Amniotic epithelial cell (primary cell): ENCODE measurements at regions not wholly inside any gene's neighbourhood (a gene's known extent, or its start where the extent isn't known, plus 50 kb on each side); places are given as distances from the start of the nearest gene placed in this dataset.

Experiments
- DNase-seq: peaks from one replicate; pipeline ENCODE4 v3.0.0-alpha.2; 2010; ENCODE audit warnings: low read depth

DNA sequence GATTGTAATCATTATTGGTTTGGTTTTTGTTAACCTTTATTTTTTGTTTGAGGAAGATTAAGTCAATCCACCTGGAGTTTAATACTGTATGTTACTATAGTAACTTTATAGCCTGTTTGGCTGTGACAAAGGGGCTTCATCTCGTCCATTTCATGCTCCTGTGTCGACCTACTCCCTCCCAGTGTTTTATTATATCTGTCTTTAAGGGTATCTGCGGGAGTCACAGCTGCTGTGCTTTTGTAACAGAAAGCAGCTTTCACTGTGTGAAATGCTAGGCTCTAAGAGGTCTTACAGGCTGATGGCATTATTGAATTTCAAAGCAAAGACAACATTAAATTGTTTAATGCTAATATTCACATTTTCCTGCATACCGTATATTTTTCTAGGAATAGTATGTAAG lies 698.0 kb upstream of the POU3F2 start:
- no peak for DNase-seq

DNA sequence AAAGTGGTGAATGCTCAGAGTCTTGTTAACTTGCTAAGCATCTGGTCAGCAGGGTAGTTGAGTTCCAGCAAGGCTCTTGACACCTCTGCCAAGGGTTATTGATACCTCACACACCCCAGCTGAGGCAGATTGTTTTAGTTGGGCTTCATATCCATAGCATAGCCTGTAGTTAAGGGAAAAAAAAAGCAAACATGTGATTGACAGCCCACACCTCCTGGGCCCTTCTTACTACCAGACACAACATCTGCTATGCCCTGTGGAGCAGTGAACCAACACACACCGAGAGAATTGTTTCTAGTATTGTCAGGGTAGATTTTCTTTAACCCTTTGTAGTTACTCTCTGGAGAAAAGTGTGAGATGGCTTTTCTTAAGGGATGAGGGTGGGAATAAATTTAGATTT lies 697.0 kb upstream of the POU3F2 start:
- DNase-seq: no peak

DNA sequence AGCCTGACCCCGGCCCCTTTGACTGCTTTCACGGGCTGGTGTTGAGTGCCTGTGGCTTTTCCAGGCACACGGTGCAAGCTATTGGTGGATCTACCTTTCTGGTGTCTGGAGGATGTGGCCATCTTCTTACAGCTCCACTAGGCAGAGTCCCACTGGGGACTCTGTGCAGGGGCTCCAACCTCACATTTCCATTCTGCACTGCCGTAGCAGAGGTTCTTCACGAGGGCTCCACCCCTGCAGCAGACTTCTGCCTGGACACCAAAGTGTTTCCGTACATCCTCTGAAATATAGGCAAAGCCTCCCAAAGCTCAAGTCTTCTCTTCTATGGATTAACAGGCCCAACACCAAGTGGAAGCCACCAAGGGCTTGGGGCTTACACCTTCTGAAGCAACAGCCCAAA lies 691.5 kb upstream of the POU3F2 start:
- DNase-seq: no peak

GRCh38 chr6:98146656-98147055 lies 687.7 kb upstream of the POU3F2 start:
- no peak for DNase-seq

GRCh38 chr6:98156580-98156979 lies 677.8 kb upstream of the POU3F2 start:
- no peak for DNase-seq

DNA sequence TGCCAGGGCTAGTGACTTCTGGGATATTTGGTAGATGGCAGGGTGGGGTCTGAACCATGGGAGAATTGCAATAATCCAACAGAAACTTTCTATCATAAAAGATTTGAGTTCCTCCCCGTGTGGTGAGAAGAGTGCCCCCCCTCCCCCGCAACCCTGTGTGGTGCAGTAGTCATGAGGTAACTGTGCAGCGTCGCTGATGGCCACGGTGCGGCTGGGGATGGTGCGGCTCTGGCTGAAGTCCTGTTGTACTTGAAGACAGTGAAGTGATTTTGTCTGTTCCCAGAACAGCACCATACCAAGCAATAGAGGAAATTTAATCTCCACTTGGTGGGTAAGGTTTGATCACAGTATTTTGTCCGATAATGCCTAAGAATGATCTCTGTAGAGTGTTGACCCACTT lies 654.8 kb upstream of the POU3F2 start:
- DNase-seq: no peak

GRCh38 chr6:98200084-98200483 lies 634.3 kb upstream of the POU3F2 start:
- DNase-seq: no peak

GRCh38 chr6:98203170-98203806 lies 631.1 kb upstream of the POU3F2 start:
- no peak for DNase-seq

DNA sequence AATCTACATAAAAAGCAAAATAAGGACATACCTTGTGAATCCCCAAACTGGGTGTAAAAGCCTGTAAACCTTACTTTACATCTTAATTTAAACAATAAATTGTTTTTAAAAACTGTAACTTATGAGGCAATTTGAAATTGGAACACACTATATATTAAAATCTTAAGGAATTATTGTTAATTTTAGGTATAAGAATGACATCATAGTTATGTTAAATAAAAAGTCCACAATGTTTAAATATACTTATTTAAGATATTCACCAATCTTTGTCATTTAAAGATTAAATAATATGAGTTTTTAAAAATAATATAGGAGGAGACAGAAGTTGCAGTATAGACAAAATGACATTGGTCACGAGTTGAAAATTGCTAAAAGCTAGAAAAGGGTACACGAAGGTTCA lies 621.9 kb upstream of the POU3F2 start:
- no peak for DNase-seq

GRCh38 chr6:98215531-98215930 lies 618.8 kb upstream of the POU3F2 start:
- DNase-seq: no peak

GRCh38 chr6:98230250-98230649 lies 604.1 kb upstream of the POU3F2 start:
- DNase-seq: no peak

DNA sequence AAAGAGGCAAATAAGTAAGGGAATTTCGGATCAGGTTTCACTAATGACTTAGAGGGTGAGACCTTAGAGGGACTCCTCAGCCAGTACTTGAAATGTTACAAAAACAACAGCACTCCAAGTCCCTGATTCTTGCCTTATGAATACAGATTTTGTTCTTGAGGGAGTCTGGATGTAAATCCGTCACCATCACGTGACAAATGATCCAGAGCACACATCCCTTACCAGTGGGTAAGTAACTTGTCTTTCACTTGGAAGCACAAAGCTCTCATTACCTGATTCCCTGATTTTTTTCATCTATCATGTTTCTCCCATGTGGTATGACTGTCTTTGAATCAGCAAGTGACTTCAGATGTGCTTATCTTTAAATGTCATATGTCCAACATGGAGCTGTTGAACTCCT lies 595.3 kb upstream of the POU3F2 start:
- no peak for DNase-seq

- DNase-seq: no peak
These were observed 592.7 kb upstream of the POU3F2 start for GRCh38 chr6:98241630-98242029.

DNA sequence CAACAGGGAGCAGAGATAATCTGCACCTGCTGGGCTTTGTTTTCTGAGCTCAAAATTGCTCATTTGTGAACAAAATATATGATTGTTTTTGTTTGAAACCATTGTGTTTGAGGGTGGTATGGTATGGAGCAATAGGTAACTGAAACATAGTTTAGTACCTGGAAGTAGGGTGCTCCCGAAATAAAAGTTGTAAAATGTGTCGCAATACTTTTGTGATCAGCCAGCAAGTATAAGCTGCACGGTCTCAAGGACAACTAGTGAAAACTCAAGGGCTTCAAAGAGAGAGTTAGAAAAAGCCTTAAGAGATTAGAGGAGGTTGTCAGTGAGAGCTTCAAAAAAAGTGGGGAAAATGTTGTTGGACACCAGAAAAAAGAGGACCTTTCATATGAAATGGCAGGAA lies 579.8 kb upstream of the POU3F2 start:
- DNase-seq: no peak

- no peak for DNase-seq
These were observed 574.0 kb upstream of the POU3F2 start for GRCh38 chr6:98260382-98260781.

DNA sequence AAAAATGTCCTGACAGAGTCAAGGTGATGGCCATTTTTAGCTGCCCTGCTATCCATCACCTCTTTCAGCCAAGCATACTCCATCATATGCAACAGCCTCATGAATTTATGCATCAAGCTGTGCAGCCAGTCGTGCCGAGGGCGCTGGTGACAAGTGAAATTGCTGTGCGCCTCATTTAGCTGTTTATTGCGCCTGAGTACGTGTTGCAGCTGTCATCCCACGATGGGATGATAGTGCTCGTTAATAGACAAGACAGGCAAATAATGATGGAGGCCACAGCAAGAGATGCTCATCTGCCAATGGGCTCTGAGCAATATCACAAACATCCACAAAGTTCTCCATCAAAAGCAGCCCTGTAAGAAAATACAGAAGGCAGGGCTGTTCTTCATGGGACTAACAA lies 562.3 kb upstream of the POU3F2 start:
- DNase-seq: no peak

- no peak for DNase-seq
These were observed 559.7 kb upstream of the POU3F2 start for GRCh38 chr6:98274691-98275090.

DNA sequence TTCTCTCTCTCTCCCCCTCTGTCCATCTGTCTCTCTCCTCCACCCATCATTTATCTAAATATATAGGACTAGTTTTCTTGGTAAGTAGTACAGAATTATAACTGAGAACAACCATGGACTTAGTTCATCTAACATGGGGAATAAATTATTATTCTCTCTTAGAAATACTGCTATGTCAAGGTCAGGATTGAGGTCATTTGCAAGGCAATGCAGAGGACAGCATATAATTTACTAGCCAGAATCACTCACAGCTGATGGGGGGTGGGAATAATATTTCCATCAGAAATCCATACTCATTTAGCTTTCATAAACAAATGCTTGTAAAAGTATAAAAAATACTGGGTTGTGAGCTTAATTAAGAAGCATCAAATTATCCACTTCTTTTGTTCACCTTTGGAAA lies 553.9 kb upstream of the POU3F2 start:
- no peak for DNase-seq

DNA sequence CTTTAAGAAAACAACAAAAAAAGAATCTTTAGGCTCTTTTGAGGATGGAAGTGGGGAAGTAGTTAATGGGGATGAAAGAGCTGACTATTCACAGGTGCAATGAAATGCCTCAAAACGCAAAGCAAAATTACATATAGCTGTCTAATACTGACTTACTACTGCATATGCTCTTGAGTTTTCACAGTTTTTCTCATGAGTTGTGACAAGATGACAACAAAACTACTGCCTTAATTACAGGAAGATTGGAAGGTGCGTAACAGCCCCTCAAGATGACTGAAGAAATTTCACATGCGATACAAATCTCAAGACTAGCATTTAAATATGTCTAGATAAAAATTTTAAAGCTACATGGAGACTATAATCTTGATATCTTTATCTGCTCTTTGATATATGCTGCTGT lies 547.8 kb upstream of the POU3F2 start:
- DNase-seq: no peak

DNA sequence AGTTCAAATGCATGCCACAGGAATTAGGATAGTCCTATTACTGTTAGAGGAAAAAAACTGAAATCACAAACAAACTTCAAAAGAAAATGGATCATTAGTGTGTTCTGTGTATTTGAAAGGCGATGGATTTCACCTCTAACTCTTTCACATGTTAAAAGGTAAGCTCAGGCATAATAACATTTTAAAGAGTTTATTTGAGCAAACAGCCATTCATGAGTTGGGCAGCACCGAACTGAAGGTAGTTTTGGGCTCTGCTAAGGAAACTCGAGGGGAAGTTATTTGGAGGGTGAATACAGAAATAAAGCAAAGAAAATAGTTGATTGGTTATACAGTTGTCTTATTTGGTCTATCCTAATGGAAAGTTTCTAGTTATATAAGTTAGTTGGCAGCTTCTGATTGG lies 546.5 kb upstream of the POU3F2 start:
- DNase-seq: no peak

DNA sequence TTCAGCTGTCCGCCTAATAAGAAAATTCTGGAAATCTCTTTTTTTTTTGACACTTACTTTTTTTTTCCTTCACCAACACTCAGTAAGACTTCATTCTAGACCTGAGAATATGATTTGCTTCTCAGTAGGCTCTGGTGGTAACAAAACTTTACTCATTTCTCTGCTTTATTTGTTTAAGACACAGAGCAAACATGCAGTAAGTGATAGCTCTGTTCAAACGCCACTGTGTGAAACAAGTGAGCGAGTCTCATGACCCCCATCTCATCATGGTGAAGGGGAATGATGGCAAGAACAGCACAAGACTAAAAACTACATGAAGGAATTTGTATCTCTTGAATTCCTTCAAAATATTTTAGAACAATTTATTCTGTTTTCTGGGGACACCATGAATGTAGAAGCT lies 541.6 kb upstream of the POU3F2 start:
- DNase-seq: no peak

GRCh38 chr6:98295515-98296175 lies 538.7 kb upstream of the POU3F2 start:
- DNase-seq: no peak

DNA sequence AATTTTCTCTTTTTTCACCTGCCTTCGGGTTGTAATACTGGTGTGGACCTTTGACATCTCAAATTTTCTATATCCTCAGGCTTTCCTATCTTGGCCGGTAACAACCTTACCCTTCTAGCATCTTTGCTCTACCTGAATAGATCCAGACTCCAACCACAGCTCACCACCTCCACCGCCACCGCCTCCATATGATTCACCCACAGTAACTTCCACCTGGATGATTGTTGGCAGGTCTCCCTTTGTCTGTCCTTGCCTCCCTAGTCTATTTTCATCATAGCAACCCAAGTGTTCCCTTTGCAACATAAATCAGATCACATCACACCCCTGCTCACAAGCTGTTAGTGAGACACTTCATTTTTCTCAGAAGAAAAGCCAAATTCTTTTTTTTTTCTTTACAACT lies 525.8 kb upstream of the POU3F2 start:
- no peak for DNase-seq

GRCh38 chr6:98310443-98310842 lies 523.9 kb upstream of the POU3F2 start:
- no peak for DNase-seq
